AG09309 (cell line): ENCODE measurements at regions not wholly inside any gene's neighbourhood (a gene's known extent, or its start where the extent isn't known, plus 50 kb on each side); places are given as distances from the start of the nearest gene placed in this dataset.

Experiments used
- DNase-seq: peaks from one replicate; pipeline ENCODE4 v3.0.0-alpha.2; 2010; ENCODE audit warnings: low read depth
- H3K4me3 ChIP-seq: 2 replicates; pipeline ENCODE4 v1.5.1; 2011; ENCODE audit warnings: mild to moderate bottlenecking, low read depth, low read length, moderate library complexity; ENCODE audit not compliant: control insufficient read depth
- TF ChIP-seq, protein P1 (sequence below): IDR thresholded peaks from 2 replicates; pipeline ENCODE4 v1.5.1; 2011; ENCODE audit warnings: mild to moderate bottlenecking, low read depth, low read length, inconsistent platforms; ENCODE audit not compliant: insufficient read depth, control insufficient read depth; ENCODE audit errors: missing control alignments

DNA sequence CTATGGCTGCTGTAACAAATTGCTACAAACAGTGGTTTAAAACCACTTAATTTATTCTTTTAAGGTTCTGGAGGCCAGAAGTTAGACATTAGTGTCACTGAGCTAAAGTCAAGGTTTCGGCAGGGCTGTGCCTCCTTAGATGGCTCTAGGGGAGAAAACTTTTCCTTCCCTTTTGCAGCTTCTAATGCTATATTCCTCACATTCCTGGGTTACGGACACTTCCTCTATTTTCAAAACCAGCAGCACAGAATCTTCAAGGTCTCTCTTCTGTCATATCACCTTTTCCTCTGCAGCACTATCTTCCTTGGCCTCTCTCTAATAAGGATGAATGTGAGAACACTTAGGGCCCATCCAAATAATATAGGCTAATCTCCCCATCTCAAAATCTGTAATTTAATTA, 87.0 kb downstream of the C11orf87 start:
- no peak for DNase-seq
- TF ChIP-seq, protein P1, sequence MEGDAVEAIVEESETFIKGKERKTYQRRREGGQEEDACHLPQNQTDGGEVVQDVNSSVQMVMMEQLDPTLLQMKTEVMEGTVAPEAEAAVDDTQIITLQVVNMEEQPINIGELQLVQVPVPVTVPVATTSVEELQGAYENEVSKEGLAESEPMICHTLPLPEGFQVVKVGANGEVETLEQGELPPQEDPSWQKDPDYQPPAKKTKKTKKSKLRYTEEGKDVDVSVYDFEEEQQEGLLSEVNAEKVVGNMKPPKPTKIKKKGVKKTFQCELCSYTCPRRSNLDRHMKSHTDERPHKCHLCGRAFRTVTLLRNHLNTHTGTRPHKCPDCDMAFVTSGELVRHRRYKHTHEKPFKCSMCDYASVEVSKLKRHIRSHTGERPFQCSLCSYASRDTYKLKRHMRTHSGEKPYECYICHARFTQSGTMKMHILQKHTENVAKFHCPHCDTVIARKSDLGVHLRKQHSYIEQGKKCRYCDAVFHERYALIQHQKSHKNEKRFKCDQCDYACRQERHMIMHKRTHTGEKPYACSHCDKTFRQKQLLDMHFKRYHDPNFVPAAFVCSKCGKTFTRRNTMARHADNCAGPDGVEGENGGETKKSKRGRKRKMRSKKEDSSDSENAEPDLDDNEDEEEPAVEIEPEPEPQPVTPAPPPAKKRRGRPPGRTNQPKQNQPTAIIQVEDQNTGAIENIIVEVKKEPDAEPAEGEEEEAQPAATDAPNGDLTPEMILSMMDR: no peak
- no peak overlapping the region for H3K4me3 ChIP-seq

DNA sequence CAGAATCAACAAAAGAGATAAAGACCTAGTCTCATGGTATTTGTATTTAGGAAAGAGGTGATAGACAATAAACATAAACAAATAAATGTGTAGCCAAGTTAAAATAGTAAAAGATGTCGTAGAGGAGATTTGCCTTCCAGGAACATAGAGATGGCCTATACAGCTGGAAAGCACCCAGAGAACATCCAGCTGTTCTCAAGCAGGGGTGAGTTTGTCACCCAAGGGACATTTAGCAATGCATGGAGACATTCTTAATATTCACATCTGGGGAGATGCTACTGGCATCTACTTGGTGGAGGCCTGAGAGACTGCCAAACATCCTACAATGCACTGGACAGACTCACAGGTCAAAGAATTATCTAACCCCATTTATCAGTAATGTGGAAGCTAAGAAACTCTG, 88.3 kb downstream of the C11orf87 start:
- H3K4me3 ChIP-seq: no peak overlapping the region
- DNase-seq: no peak
- TF ChIP-seq, protein P1: no peak

DNA sequence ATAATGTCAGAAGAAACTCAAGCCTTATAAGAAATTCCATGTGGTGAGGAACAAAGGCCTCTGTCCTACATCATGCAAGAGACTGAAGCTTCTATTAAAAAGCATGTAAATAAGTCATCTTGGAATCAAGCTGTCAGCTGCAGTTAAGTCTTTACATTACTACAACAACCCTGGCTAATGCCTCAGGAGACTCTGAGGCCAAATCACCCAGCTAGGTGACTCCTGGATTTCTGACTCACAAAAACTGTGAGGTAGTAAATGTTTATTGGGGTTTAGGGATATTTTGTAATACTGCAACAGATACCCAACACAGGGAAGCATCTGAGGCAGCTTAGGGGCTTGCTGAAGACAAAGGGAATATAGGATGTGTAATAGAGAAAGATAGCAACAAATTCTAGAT, 89.6 kb downstream of the C11orf87 start:
- no peak overlapping the region for H3K4me3 ChIP-seq
- no peak for DNase-seq
- TF ChIP-seq, protein P1: no peak

DNA sequence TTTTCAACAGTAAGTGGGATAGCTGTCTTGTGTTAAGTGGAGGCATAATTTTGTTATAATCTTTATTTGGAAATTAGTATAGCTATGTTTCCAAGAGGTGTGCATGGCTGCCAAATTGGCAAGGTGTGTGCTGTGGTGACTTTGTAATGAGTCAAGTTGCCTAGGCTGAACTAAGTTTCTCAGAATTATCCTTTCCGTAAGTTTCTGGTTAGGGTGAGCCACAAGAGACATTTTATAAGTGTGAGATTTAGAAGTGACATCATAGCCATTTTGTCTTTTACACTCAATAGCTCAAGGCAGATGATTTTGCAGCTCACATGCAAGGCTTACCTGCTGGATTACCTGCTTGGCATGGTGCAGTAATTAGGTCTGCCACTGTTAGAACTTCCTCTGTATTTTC, 90.3 kb downstream of the C11orf87 start:
- no peak for DNase-seq
- TF ChIP-seq, protein P1: no peak
- no peak overlapping the region for H3K4me3 ChIP-seq

DNA sequence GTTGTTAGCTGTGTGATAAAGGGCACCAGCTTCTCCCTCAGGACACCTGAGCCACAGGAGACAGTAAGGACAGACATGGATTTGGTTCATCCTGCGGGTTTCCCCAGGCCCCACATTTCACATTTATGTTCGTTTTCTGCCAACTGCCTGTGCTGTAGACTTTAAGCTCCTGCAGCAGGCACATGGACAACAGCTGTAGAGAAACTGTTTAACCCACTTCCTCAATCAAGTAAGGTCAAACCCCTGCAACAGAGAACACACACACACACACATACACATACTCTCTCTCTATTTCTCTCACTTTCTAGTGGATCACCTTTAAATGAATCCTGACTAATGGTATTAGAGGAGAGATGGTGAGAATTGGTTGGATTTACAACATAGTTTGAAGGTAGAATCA, 90.7 kb downstream of the C11orf87 start:
- no peak overlapping the region for H3K4me3 ChIP-seq
- TF ChIP-seq, protein P1: no peak
- DNase-seq: no peak

DNA sequence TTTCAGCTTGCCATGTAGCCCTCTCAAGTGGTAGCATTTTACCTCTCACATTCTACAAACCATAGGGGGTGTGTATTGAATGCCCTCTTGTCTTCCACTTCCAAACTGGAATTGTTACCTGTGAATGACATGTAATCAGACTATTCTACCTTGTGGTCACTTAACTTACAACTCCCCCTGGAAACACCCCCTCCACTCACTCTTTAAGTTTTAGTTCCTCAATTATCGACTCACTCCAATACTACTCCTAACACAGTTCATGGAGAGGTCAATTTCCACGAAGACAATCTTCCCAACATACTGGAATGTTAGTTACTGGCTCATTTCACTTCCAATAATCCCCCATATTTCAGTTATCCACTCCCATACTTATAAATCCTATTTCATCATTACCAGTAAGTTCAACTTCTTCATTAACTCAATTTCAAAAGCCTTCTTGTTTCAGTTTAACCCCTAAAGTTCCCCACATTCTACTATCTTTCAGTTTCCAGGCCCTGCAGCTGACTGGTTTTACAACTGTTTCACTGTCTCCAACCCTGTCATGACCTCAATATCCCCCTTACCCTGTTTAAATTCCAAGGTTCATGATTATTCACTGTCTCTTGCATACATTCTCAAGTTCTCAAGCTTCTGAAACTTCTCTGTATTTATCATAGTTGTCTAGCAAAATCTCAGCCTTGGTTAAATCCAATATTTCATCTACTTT, 92.5 kb downstream of the C11orf87 start:
- no peak overlapping the region for H3K4me3 ChIP-seq
- no peak for DNase-seq
- TF ChIP-seq, protein P1: no peak

DNA sequence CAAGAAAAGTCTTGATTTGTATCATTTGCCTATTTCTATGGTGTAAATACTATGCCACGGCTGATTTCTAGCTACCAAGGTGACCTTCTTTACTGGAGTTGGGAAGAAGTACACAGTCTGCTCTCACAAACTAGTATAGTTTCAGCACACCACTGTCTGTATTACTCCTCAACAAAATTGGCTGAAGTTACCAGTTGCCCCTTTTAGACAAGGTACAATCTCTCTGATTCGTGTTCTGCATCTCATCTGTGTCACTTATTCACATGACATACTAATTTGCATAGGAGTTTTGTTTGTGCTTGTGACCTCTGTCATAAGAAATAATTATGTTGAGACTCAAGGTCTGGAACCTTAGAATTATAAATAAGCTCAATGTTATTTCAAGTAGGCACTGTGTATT, 97.3 kb downstream of the C11orf87 start:
- TF ChIP-seq, protein P1: no peak
- H3K4me3 ChIP-seq: no peak overlapping the region
- DNase-seq: no peak
